DLD1 (cell line): ENCODE measurements at regions not wholly inside any gene's neighbourhood (a gene's known extent, or its start where the extent isn't known, plus 50 kb on each side); places are given as distances from the start of the nearest gene placed in this dataset.

ENCODE experiments used
- in situ Hi-C: cut with HindIII; loops from 2 replicates; pipeline ENCODE4 v1.10.0; 2017; ENCODE audit warnings: low sequenced_read_pairs

- in situ Hi-C loops = no loop called here
These were observed 202.8 kb upstream of the BCL6 start for GRCh38 chr3:187947927-187948682.

- in situ Hi-C loops = no loop called here
These were observed 204.0 kb upstream of the BCL6 start for GRCh38 chr3:187949093-187949820.

GRCh38 chr3:187950671-187951070, 203.3 kb upstream of the LPP start:
- in situ Hi-C loops = no loop called here

GRCh38 chr3:187951452-187952190, 202.3 kb upstream of the LPP start:
- in situ Hi-C loops = no loop called here

- in situ Hi-C loops = no loop called here
These were observed 201.1 kb upstream of the LPP start for GRCh38 chr3:187952849-187953248.

GRCh38 chr3:187954516-187954872, 199.5 kb upstream of the LPP start:
- in situ Hi-C loops = no loop called here

- in situ Hi-C loops = no loop called here
These were observed 198.9 kb upstream of the LPP start for GRCh38 chr3:187954873-187955586.

GRCh38 chr3:187955587-187955952, 198.4 kb upstream of the LPP start:
- in situ Hi-C loops = no loop called here

- in situ Hi-C loops = no loop called here
These were observed 196.8 kb upstream of the LPP start for GRCh38 chr3:187957165-187957581.

GRCh38 chr3:187957582-187957981, 196.4 kb upstream of the LPP start:
- in situ Hi-C loops = no loop called here

GRCh38 chr3:187958432-187959003, 195.4 kb upstream of the LPP start:
- in situ Hi-C loops = no loop called here

- in situ Hi-C loops = no loop called here
These were observed 193.1 kb upstream of the LPP start for GRCh38 chr3:187960820-187961219.

- in situ Hi-C loops = no loop called here
These were observed 192.6 kb upstream of the LPP start for GRCh38 chr3:187961366-187961765.

- in situ Hi-C loops = no loop called here
These were observed 190.8 kb upstream of the LPP start for GRCh38 chr3:187963003-187963676.

- in situ Hi-C loops = no loop called here
These were observed 190.1 kb upstream of the LPP start for GRCh38 chr3:187963677-187964385.

- in situ Hi-C loops = no loop called here
These were observed 189.2 kb upstream of the LPP start for GRCh38 chr3:187964760-187965159.

- in situ Hi-C loops = no loop called here
These were observed 187.9 kb upstream of the LPP start for GRCh38 chr3:187966096-187966495.

- in situ Hi-C loops = no loop called here
These were observed 187.1 kb upstream of the LPP start for GRCh38 chr3:187966636-187967406.

- in situ Hi-C loops = no loop called here
These were observed 186.0 kb upstream of the LPP start for GRCh38 chr3:187967993-187968392.
